Hematopoietic multipotent progenitor cell treated with erythropoietin and hydrocortisone succinate and interleukin-3 and kit ligand, for 15 days (in vitro differentiated cells): ENCODE measurements at regions not wholly inside any gene's neighbourhood (a gene's known extent, or its start where the extent isn't known, plus 50 kb on each side); places are given as distances from the start of the nearest gene placed in this dataset.
"Not testable (repeated sequence)": the region's sequence is repeated elsewhere in the genome, so short reads cannot be mapped to it uniquely, and the experiment has no call there.

Experiments used
- DNase-seq: peaks from one replicate; pipeline ENCODE4 v3.0.0-alpha.2; 2015; ENCODE audit warnings: low spot score

- DNase-seq = no peak
Observed at GRCh38 chr20:1825938-1826445, 69.2 kb upstream of the SIRPA start.

DNA sequence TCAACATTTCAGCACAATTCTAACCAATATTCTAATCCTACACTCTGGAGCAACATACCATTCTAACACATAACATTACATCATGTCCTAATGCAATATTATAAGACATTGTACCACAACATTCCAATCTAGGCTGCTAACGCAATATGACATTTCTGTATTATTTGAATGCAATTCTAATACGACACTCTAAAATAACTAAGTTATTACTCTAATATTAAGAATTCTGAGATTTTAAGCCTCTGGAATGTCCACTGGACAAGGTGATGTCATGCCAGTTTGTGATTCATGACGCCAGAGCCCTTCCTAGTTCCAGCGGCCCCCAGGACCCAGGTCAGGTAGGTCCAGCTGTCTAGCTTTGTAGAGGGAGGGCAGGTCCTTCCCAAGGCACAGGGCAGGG, 69.7 kb upstream of the SIRPA start:
- DNase-seq = no peak

GRCh38 chr20:1824834-1825233, 70.4 kb upstream of the SIRPA start:
- no peak for DNase-seq

DNA sequence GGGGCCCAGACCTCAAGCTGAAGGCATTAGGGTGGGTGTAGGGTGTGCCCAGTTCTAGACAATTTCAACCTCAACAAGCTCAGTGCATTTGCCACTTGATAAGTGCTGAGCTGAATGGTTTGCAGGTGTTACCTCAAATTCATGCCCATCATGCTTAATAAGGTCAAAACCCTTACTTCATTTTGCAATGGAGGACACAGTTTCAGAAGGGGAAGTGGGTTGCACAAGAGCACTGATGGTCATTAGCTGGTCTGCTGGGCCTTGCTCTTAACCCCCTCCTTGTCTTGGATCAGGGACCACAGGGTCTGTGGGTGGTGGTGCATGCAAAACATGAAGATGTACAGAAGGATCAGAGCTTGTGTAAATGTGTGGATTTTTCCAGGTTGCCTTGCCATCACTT, 71.0 kb upstream of the SIRPA start:
- DNase-seq = no peak

DNA sequence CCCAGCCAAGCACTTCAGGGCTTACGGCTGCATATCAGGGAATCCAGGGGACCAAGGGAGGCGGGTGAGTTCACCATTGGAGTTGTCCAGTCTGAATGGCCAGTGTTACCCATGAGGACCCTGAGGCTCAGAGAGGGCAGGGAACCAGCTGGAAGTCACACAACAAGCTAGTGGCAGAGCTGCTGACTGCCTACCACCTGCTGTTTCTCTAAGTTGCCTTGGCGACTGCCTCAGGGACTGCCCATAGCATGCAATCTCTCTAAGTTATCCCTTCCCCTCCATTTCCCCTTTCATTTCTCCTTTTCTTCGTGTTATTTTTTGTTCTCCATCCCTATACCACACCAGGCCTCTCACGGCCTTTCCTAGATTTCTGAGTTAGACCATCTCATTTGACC, 71.8 kb upstream of the SIRPA start:
- no peak for DNase-seq

GRCh38 chr20:1822564-1823449, 72.4 kb upstream of the SIRPA start:
- DNase-seq = no peak

GRCh38 chr20:1820138-1821079, 74.8 kb upstream of the SIRPA start:
- no peak for DNase-seq

DNA sequence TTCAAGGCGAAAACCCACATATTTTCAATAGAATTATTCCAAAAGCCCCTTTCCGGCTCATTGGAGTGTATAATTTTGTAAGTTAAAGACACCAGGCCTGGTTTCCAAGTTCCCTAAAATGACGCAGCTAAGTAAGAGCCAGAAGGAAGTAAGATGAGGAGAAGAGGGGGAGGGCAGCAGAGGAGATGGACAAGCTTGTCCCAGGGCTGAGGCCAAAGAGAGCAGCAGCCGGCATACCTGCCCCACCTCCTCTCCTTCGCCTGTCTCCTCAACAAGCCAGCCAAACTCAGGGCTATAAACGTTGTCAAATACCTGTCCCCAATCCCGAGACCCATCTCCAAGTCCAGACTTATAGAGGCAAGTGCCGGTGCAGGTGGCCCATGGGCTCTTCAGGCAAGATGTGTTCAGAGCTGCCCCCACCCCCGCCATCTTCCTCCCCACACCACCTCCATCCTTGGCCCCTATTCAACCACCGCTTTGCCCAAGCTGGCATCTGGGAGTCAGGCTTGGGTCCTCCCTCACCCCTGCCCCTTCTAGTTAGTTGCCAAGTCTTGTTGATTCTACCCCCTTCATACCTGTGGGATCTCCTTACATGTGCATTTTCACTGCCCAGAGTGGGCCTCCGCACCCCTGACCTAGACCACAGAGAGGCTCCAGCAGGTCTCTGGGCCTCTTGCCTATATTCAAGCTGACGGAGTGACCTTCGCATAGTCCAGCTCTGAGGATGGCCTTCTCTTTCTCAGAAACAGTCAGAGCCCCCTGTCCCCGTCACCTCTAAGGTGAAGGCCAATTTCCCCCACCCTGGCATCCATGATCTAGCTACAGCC, 75.7 kb upstream of the SIRPA start:
- DNase-seq = no peak

DNA sequence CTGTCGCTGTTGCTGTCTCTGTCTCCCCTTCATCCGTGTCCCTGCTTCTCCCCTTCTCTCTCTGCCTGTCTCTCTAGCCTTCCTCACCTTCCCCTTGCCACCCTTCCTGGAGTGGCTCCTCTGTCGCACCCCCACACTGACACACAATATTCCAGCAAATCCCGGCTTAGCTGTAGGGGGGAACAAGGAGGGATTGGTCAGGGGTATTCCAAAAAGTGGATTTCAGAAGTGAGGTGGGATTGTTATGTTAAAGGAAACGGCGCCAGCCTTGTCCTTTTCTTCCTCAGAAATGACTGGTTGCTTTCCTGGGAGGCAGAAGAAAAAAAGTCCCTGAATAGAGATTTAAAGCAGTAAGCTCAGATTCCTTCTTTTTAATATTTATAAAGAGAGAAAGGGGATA, 76.3 kb upstream of the SIRPA start:
- no peak for DNase-seq

DNA sequence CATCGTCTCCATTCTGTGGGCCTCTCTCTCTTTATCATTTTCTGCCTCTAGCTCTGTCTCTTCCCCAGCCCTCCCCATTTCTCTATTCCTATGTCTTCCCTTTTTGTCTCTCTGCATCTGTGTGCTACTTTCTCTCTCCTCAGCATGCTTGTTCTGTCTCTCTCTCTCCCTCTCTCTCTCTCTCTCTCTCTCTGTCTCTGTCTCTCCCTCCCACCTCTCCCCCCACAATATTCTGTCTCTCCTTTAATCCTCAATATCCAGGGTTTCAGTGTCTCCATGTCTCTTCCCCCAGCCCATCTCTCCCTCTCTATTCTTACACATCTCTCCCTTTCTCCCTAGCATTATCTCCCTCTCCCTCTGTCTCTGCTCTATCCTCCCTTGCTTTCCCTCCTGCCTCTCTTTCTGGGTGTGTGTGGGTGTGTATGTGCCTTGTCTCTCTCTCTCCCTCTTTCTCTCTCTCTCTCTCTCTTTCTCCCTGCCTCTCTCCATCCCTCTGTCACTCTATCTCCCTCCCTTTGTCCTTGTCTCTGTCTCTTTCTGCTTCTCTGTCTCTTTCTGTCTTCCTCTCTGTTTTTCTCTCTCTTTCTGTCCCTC, 76.9 kb upstream of the SIRPA start:
- DNase-seq = no peak

- DNase-seq = no peak
Observed at GRCh38 chr20:1817577-1818211, 77.5 kb upstream of the SIRPA start.

DNA sequence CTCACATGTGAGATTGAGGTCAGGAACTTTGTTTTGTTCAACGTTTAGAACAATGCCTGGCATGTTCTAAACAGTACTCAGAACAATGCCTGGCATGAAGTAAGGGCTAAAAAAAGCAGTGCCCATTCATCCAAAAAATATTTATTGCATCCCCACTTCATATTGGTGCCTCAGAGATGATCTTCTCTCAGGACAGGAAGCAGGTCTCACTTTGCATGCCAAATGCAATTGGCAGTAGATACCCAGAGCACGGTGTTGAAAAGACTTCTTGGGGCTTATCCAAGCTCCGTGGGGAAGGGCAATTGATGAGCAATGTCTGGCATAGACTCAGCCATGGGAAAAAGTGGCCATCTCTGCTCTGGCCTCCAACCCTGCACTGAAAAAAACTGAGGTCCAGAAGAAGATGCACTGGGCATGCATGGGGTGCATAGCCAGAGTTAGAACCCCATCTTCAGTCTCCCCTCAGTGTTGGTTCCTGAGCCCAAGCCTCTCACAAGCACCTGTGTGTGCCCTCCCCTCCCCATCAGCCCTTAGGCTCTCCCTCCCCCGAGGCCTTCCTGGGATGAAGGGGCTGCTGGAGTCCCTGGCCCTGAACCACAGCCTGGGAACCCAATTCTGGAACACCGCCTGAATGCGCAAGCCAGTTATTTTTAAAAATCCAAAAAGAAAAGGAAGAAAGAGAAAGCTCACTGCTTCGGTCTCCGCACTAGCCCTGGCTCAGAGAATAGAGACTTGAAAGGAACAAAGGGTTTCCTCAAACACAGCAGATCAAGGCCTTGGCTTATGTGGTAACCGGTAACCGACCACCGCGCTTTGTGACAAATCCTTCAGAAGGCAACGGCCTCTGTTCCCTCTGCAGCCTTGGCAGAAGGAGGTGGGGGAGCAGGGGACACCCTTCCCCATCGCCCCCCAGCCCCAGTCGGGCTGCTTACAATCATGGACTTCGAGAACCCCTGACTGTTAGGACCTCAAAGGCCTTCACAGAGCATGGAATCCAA, 78.5 kb upstream of the SIRPA start:
- no peak for DNase-seq

DNA sequence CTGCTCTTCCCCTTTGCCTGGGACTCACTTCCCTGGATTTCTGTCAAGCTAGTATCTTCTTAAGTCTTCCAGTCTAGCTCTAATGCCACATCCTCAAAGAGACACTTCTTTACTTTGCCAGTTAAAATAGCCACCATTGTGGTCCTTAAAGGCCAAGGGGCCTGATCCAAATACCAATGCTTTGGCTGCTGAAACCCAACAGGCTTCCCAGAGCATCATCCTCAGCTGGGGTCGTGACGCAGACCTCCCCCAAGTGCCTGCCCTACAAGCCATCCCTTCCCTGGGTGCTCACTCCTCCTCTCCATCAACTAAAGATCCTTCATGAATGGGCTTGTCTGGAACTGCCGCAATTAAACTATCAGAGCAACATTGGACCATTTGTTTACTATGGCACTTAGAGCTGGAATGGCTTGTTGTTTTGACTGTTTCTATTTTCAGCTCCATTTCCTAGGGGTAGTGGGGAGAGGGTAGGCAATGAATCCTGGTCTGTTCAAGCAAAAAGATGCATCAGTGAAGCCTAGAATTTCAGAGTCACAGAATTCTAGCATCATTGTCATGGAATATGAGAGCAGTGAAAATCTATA, 79.6 kb upstream of the SIRPA start:
- no peak for DNase-seq

DNA sequence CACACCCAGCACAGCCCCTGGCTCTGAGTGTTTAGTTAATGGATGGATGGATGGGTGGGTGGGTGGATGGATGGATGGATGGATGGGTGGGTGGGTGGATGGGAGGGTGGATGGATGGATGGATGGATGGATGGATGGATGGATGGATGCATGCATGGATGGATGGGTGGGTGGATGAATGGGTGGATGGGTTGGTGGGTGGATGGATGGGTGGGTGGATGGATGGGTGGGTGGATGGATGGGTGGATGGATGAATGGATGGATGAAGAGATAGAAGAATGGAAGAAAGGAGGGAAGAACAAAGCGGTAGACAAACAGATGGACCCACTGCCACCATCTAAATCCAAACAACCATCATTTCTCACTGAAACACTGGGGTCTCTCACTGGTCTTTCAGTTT, 80.3 kb upstream of the SIRPA start:
- DNase-seq = not testable (repeated sequence)

- no peak for DNase-seq
Observed at GRCh38 chr20:1813674-1814635, 81.3 kb upstream of the SIRPA start.

DNA sequence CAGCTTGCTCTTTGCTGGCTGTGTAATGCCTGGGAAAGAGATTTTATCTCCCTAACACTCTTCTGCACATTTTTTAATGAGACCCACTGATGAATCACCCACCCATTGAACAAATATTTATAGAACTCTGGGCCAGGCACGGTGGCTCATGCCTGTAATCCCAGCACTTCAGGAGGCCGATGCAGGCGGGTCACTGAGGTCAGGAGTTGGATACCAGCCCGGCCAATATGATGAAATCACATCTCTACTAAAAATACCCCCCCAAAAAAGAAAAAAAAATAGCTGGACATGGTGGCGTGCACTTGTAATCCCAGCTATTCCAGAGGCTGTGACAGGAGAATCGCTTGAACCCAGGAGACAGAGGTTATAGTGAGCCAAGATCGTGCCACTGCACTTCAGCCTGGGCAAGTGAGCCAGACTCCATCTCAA, 82.1 kb upstream of the SIRPA start:
- DNase-seq = no peak

DNA sequence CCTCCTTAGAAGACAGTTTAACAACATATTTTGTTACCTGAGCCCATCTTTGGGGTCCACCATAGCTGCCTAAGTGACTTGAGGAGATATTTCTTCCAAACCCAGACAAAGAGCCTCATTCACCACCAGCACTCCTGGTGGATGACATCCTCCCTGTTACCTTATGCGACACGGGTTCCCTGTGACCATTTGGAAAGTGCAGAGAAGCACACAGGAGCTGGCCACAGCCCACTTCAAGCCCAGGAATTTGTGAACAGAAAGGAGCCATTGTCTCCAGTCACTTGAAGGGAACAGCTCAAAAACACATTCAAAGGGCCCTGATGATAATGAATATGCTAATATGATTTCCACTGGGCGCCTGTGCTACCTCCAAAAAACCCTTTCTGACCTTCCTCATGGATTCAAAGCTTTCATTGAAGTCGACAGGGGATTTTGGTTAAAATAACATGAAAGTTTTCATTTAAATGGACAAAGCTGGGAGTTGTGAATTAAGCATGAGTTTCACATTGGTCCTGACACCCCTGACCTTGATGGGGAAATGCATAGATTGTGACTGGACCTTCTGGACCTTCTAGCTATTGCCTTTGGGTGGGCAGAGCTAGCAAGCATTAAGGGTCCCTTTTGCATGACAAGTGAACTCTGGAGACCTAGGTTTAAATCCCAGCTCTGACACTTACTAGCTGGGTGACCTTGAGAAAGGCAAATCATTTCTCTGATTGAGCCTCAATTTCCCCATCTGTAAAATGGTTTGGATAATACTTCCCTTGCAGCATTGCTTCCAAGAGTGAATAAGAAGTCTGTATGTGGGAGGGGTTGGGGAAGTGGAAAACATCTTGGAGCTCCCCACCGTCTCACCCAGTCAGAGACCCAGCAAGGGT, 83.3 kb upstream of the SIRPA start:
- no peak for DNase-seq
